Heart right ventricle (tissue), 16 donors: ENCODE measurements at regions not wholly inside any gene's neighbourhood (a gene's known extent, or its start where the extent isn't known, plus 50 kb on each side); places are given as distances from the start of the nearest gene placed in this dataset.

ENCODE experiments used
- ATAC-seq, 8 donors: fragments of 200-7000 bp; cut with Tn5 transposase; one replicate each; pipeline ENCODE4 v1.9.1; 2020; ENCODE audit warnings: mild to moderate bottlenecking in 8 of 8, moderate library complexity in 8 of 8, moderate number of reproducible peaks in 1 of 8
- DNase-seq, 2 donors: peaks; one replicate each; pipeline ENCODE4 v3.0.0-alpha.2; 2020
- H3K27ac ChIP-seq, 10 donors: fragments of 200-600 bp; sonication (generic) in 2 of 10; one replicate each; pipeline versions ENCODE4 v1.5.0 to v1.8.0; 2020 to 2022; ENCODE audit warnings: mild to moderate bottlenecking in 3 of 10
- H3K27me3 ChIP-seq, 7 donors: fragments of 200-600 bp; one replicate each; pipeline ENCODE4 v1.8.0; 2021 to 2022; ENCODE audit warnings: mild to moderate bottlenecking in 2 of 7
- H3K36me3 ChIP-seq, 9 donors: fragments of 200-600 bp; sonication (generic) in 1 of 9; one replicate each; pipeline versions ENCODE4 v1.5.0 to v1.8.0; 2020 to 2022; ENCODE audit warnings: mild to moderate bottlenecking in 2 of 9
- H3K4me1 ChIP-seq, 9 donors: fragments of 200-600 bp; sonication (generic) in 1 of 9; one replicate each; pipeline versions ENCODE4 v1.5.0 to v1.8.0; 2020 to 2022; ENCODE audit warnings: mild to moderate bottlenecking in 4 of 9
- H3K4me3 ChIP-seq, 10 donors: fragments of 200-600 bp; sonication (generic) in 2 of 10; one replicate each; pipeline versions ENCODE4 v1.5.0 to v1.8.0; 2020 to 2022; ENCODE audit warnings: mild to moderate bottlenecking in 7 of 10, moderate library complexity in 2 of 10
- H3K9me3 ChIP-seq, 11 donors: fragments of 200-600 bp in 10 of 11; sonication (generic) in 2 of 11; one replicate each; pipeline versions ENCODE4 v1.5.0 to v1.8.0; 2013 to 2022; ENCODE audit warnings: mild to moderate bottlenecking in 2 of 11, control low read depth in 1 of 11, moderate library complexity in 1 of 11
- CTCF ChIP-seq, 9 donors: fragments of 200-600 bp; sonication (generic) in 2 of 9; IDR thresholded peaks; one replicate each; pipeline versions ENCODE4 v1.5.0 to v1.8.0; 2021 to 2022; ENCODE audit warnings: antibody characterized with exemption in 9 of 9, mild to moderate bottlenecking in 5 of 9, moderate library complexity in 1 of 9
- WGBS, 2 donors: extraction: QIAGEN DNeasy Blood & Tissue Kit; methylation state at CpG; one replicate each; pipeline ENCODE4 v1.1.7; 2013; ENCODE audit warnings: inconsistent platforms in 1 of 2; 5-methylcytosine and 5-hydroxymethylcytosine counted together
- intact Hi-C, 10 donors: fragments of 100-400 bp; cut with DNase I; formaldehyde crosslinking; loops; one replicate each; pipeline versions ENCODE4 v1.11.1 to v1.14.2; 2022
- donor health status: Arrhythmogenic right ventricular cardiomyopathy.
- donor health status: ischemic (EF 13 %, LVEDD 7.1; RV severe dilation, severe dysfunction).
- donor health status: healthy with polysubstance abuse.
- donor health status: DM: no; HTN: yes; CAD: no.
- donor health status: DM: no; HTN: no; CAD: no.
- donor health status: ischemic (EF 25% LVEDD 6.9; RV normal size, moderate dysfunction).
- donor health status: ischemic (EF 25% LVEDD 5.7; RV mildly dilated, moderate dysfunction).
- donor health status: healthy.
- donor health status: DM: yes; HTN: yes; CAD: no.
- donor health status: Ischemic cardiomyopathy.
- donor health status: ischemic (EF 35%, LVEDD 5.7; RV mildly dilated, moderate dysfunction).
- donor health status: nonischemic (EF 11% LVEDD 7.7; RV severe dilation, severe dysfunction).
- donor health status: DM: yes; HTN: yes; CAD: no.
- donor health status: PGD.
- donor health status: ischemic (EF 29% LVEDD 5.4; RV normal size, mild dysfunction).
- donor health status: nonischemic (EF 23%, LVEDD 6.1; RV moderate dilation, normal function).

- no peak for ATAC-seq
- 92 to 94% methylated on average over 6 of the region's 6 CpGs for WGBS, 2 donors
- Histone ChIP-seq H3K36me3 (no peaks in the 10 kb centered on the region), H3K9me3 (no peaks in the 10 kb centered on the region), H3K4me3 (no peak overlapping the region), H3K4me1 (peaks cover 0 to 10% (median 0%) of the 10 kb centered on the region in 9 donors), H3K27ac (no peak overlapping the region), H3K27me3 (no peaks in the 10 kb centered on the region)
- no peak for DNase-seq
- intact Hi-C loops: no loop called here
- no peak for TF ChIP-seq CTCF (IDR thresholded peaks at IDR 0.05)
Observed at GRCh38 chr6:6863970-6864639, 243.7 kb upstream of the RREB1 start.

DNA sequence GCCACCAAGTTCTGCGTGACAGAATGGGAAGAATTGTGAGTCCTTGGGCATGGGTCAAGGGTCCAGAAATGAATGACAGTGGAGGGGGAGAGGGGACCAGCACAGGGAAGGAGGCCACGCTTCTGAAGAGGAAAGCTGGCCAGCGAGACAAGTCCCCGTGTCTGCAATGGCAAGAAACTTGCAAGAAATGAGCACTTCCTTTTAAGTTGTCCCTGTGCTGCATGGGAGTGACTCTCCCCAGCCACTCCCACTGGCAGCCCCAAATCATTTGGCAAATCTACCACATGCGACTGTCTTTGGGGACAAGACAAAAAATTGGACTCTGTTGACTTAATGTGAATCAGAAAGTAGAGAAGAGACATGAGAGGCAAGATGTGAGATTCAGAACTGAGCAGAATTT, 242.2 kb upstream of the RREB1 start:
- Histone ChIP-seq H3K27me3 (no peaks in the 10 kb centered on the region), H3K27ac (no peak overlapping the region), H3K9me3 (peaks cover 0 to 9% (median 0%) of the 10 kb centered on the region in 11 donors), H3K36me3 (no peaks in the 10 kb centered on the region), H3K4me1 (peaks cover 0 to 11% (median 0%) of the 10 kb centered on the region in 9 donors), H3K4me3 (no peak overlapping the region)
- no peak for DNase-seq
- WGBS, 2 donors: 77 to 87% methylated on average over 5 of the region's 5 CpGs
- no peak for TF ChIP-seq CTCF (IDR thresholded peaks at IDR 0.05)
- ATAC-seq: no peak
- intact Hi-C loops: no loop called here

GRCh38 chr6:6866656-6867403, 240.9 kb upstream of the RREB1 start:
- intact Hi-C loops: no loop called here
- Histone ChIP-seq H3K27ac (no peak overlapping the region), H3K27me3 (no peaks in the 10 kb centered on the region), H3K4me3 (no peak overlapping the region), H3K4me1 (peaks cover 0 to 23% (median 0%) of the 10 kb centered on the region in 9 donors), H3K36me3 (no peaks in the 10 kb centered on the region), H3K9me3 (peaks cover 0 to 9% (median 0%) of the 10 kb centered on the region in 11 donors)
- DNase-seq (no peak), ATAC-seq (no peak)
- no peak for TF ChIP-seq CTCF (IDR thresholded peaks at IDR 0.05)
- WGBS, 2 donors: 85 to 87% methylated on average over 7 of the region's 7 CpGs

DNA sequence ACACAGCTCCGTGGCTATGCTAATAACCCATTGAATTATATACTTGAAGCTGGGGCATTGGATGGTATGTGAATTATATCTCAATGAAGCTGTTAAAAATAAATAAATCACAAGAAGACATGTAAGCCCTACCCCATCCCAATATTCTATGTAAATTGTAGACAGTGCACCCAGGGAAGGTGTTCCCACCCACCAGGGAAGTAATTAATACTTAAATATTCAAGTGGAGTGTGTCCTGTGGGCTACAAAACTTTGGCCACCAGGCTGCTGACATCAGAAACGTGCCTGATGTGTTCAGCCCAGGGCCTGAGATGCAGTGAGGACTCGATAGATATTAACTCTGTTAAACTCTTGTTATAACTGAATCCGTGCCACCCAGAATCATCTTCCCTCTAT, 240.4 kb upstream of the RREB1 start:
- Histone ChIP-seq H3K36me3 (no peaks in the 10 kb centered on the region), H3K9me3 (peaks cover 0 to 9% (median 0%) of the 10 kb centered on the region in 11 donors), H3K27me3 (no peaks in the 10 kb centered on the region), H3K4me1 (peaks cover 0 to 23% (median 0%) of the 10 kb centered on the region in 9 donors), H3K27ac (no peak overlapping the region), H3K4me3 (no peak overlapping the region)
- intact Hi-C loops: no loop called here
- ATAC-seq (no peak), DNase-seq (no peak)
- TF ChIP-seq CTCF (IDR thresholded peaks at IDR 0.05): no peak
- 82 to 85% methylated on average over 4 of the region's 4 CpGs for WGBS, 2 donors
